Medulla oblongata (tissue), 1 donor: ENCODE measurements at regions not wholly inside any gene's neighbourhood (a gene's known extent, or its start where the extent isn't known, plus 50 kb on each side); places are given as distances from the start of the nearest gene placed in this dataset.

Experiments
- DNase-seq: peaks from one replicate; pipeline ENCODE4 v3.0.0-alpha.2; 2015; ENCODE audit errors: extremely low spot score

DNA sequence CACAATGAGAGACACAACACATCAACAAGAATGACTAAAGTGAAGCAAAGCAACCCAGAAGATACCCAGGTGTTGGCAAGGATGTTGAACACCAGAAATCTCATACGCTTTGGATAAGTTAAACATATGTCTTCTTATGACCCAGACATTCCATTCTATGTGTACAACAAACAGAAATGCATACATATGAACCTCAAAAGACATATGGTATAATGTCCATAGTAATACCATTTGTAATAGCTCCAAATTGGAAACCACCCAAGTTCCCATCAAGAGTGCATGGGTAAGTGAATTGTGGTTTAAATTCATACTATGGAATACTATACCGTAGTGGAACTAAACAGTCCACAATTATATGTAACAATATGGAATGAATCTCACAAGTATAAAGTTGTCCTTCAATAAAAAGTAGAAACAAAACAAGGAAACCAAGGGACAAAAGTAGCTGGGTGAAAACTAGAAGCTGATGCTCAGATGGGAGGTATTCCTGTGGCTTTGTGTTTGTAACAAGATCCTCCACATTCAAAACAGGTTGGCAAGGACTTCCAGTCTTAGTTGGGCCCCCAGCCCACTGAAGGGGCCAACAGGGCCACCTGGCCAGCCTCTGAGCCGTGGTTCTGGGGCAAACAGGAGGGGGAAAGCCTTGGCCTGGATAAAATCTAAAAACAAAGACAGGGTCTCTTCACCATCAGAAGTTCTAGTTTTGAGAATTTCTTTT, 171.8 kb upstream of the PITX1 start:
- no peak for DNase-seq

DNA sequence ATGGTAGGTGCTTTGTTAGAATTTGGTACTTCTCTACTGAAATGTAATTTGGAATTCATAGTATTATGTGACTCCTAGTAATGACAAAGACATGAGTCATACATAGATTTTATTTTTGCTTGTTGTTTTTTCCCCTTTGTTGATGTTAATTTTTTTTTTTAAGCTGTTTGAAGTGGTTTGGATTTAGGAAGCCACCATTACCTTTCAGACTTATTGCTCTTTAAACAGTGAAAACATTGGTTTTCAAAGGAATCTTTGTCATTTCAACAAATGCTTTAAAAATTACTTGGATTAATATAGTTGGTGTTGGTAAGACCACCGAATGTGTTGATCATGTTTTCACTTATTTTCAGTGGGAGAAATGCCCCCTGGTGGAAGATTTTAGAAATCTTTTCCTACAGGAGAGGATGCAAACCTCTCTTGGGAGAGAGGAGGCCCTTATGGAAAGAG, 170.1 kb upstream of the PITX1 start:
- no peak for DNase-seq

DNA sequence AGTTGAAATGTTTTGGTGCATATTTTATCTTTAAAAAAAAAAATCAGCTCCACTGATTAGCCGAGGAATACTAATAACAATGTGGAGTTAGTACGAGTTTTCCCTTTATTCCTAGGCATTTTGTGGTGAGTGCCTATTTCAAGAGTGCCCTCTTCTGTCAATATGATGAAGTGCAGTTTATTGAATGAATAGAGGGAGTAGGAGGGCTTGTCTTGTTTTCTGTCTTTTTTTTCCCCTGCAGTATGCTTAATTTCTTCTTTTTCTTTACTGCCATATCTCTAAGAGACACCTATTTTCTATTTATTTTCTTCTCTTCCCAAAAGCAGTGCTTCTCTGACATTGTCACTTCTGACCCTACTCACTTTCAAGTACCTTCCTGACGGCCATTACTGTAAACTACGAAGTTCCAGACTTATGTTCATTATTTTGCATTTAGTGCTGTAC, 169.6 kb upstream of the PITX1 start:
- no peak for DNase-seq

DNA sequence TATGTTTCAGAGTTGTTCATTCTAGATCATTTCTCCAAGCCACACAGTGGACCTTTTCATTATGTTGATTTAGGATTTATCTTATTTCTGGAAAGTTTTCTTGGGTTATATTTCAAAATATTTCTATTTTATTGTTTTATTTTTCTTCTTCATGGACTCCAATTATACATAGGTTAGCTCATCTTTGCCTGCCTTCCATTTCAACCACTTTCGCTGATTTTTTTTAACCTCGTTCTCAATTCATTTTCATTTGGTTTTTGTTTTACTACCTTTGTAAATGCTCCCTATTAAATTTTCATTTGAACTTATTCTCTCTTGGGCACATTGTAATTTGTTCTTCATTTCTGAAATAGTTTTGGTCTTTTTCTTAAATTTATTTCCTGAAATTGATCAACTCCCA, 169.0 kb upstream of the PITX1 start:
- no peak for DNase-seq

DNA sequence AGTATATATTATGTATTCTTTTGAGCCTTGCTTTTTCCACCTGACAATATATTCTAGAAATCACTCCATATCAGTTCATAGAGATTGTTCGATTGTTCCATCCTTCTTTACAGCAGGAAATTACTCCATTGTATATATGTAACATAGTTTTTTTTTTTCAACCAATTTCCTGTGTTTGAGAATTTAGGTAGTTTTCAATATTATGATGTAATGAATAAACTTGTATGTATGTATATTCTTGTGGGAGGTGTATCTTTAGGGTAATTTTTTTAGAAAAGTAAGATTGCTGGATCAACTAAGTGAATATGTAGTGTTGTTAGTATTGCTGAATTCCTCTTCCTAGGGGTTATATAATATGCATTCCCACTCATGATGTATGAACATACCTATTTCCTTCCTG, 165.9 kb upstream of the PITX1 start:
- no peak for DNase-seq

DNA sequence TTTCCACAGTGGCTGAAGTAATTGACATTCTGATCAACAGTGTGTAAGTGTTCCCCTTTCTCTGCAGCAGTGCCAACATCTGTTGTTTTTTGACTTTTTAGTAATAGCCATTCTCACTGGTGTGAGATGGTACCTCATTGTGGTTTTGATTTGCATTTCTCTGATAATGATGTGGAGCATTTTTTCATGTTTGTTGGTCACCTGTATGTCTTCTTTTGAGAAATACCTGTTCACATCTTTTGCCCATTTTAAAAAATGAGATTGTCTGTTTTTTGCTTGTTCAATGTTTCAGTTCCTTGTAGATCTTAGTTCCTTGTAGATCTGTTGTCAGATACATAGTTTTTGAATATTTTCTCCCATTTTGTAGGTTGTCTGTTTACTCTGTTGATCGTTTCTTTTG, 162.5 kb upstream of the PITX1 start:
- DNase-seq = no peak

DNA sequence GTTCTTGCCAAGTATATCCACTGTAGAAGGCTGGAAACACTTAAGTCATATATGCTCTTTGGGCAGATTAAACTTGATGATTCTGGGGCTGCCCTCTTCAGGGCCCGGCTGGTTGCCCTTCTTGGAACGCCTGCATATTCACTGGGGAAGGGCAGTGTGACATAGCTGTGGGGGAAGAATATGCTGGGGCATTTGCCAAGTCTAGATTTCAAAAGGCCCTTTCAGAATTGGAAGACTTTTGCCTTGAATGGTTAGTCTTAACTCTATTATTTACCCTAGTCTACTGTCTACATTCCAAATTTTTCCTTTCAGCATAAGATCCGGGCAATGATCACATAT, 161.2 kb upstream of the PITX1 start:
- DNase-seq = peak; percentile 64

DNA sequence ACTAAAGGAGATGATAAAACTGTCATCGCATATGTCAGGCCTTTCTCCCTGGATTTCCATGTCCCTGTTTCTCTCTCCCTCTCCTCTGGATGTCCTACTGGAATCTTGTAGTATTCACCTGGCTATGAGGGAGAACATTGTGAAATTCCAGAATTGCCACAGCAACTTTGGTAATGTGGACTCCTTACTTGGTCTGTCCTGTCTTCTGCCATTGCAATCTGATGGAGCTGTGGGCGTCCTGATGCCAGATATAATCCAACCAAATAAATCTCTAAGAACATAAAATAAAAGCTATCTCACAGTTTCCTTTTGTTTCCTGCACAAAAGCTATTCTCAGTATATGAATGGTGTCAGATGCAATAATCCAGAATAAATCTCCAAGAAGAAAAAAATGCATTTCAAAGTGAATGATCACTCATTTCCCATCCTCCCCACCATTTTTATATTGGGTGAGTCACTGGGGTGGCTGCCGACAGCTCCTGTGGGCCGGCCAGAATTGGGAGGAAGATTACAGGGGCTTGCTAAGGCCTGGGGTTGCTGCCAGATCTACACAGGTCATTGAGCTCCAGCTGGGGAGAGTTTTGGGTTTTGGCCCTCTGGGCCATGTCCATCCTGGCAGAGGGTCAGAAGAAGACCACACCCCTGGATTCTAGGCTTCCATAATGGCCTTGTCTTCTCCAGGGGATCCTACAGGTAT, 160.7 kb upstream of the PITX1 start:
- DNase-seq = no peak

DNA sequence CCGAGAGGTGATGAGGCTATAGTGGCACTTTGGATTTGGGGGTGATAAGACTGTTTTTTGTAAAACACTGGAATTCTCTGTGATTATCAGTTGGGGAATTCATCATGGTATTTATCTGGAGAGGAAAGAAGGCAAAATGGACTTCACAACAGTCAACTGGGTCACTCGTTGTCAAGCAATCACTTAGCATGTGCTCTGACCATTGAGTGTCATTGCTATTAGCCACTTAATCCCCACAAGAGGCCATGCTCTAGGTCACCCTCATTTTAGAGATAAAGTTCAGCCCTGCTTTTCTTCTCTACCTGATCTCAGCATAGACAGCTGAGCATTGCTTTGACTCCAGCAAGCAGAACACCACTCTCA, 160.1 kb upstream of the PITX1 start:
- no peak for DNase-seq

DNA sequence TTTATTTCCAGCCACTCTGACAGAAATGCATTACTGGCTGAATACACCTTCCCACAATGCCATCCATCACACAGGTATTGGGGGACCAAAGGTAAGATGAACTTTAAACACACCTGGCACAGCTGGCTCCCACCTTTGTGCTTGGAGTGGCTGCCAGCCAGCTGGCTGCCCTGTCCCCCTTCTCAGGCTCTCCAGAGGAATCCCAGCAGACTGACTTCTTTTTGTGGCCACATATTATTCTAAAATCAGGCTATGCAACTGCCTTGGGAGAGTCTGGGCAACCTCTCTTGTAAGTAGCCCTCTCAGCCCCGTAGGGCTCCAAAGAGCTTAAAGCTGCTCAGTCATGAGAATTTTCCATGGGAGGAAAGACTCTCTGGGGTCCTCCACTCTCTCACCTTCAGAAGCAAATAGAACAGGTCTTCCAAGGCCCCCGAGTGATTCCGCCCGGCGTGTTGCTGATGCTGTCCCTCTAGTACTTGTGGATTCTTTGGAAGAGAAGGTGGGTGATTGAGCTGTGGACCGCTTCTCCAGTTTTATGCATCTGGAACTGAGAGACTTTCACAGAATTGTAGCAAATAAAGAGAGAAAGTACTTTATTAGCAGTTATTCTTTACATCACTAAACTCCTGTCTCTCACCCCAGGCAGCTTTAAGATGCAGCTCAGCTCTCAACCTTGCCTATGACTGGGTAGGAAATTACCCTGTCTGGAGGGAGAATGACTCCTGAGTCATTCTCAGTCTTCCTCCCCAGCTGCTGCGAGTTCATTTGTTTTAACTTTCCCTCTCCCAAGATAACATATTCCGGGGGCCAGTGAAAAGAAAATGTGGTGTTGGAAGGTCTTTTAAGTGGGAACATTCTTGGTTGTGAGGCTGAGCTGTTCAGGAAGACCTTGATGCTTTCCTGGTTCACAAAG, 159.4 kb upstream of the PITX1 start:
- no peak for DNase-seq

DNA sequence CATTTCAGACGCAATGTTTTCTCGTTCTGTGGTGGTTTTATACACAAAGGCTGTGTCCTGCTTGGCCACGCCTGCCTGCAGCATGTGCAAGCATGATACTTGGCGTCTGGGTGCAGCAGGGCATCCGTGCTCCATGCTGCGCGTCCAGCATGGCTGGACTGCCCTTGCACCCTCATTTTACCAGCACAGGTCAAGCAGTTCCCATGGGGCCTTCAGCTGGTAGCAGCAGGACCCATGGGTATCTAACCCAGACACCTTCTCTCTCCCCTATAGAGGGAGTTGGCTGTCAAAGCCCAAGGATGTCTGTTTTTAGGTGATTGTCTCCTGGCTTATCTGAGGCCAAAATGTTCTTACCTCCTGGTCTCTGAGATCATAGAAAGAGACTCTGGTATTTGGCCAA, 158.3 kb upstream of the PITX1 start:
- no peak for DNase-seq

DNA sequence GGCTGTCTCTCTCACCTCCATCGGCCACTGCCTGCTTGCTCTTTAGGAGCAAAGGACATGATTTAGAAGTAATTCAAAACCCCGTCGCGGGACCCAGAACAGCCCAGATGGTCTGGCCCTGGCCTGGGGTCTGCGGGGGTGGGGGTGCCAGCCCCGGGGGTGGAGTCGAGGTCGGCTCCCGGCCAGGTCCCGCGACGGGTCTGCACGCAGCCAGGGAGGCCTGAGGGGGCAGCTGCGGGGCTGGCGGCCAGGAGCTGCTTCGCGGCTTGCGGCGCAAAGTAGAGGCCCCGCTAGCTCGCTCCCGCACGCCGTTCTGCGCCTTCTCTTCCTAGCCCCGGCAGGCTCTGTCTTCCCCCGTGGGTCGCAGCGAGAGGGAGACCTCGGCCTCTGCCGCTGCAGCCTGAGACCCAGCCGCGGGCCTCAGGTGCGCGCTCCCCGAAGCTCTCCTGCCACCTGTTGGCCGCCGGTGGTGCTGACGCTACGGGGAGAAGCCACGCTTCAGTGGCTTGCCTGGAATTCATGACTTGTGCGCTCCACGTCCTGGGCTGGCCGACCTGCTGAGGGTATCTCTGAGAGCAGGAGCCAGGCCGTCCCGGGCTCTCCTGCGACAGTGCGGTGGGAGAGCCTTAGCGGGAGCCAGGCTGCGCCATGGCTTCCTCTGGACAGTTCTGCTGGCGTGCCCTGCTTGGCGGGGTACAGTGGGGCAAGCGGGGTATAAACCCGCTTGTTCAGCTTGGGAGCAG, 157.2 kb upstream of the PITX1 start:
- peak; percentile 71 for DNase-seq

DNA sequence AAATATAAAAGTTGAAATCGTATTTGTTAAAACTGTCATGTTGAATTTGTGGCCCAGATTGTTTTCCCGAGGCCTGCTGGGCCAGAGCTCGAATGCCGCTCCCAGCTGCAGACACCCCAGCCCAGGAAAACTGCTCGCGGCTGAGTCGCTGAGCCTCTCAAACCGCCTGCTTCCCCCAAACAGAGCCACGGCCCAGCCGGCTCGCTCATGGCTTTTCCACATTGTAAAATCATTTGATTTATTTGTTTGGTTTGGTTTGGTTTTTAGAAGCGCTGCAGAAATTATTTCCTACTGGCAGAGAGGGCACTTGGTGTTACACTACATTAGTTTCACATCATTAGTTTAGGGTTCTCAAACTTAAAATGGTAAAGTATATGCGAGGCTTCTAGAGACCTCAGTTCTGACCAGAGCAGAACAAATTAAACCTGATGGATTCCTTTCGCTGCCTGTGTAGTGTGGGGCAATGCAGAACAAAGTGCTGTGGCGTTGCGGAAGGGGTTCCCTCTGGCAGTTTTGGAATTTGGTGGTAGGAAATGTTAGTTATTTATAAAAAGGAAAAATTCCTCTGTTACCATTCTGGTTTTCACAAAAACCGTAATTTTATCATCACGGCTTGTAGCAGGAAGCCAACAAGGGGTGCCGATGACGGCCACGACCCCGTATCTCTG, 156.5 kb upstream of the PITX1 start:
- no peak for DNase-seq

DNA sequence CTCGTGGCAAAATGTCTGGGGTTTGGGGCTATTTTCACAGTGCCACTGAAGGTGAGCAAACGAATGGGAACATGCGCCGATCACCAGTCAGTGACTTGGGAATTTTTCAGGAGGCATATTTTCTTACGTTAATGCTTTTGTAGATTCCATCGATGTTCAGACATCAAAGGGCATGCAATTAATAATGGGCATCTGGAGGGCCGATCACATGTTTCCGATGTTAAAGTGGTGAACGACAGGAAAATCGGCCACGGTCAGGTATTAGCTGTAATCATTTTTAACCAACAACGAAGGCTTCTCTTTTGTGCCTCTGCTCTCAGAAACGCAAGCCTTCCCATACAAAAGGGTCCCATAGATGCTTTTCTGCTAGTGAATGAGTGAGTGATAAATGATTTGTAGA, 155.0 kb upstream of the PITX1 start:
- no peak for DNase-seq

DNA sequence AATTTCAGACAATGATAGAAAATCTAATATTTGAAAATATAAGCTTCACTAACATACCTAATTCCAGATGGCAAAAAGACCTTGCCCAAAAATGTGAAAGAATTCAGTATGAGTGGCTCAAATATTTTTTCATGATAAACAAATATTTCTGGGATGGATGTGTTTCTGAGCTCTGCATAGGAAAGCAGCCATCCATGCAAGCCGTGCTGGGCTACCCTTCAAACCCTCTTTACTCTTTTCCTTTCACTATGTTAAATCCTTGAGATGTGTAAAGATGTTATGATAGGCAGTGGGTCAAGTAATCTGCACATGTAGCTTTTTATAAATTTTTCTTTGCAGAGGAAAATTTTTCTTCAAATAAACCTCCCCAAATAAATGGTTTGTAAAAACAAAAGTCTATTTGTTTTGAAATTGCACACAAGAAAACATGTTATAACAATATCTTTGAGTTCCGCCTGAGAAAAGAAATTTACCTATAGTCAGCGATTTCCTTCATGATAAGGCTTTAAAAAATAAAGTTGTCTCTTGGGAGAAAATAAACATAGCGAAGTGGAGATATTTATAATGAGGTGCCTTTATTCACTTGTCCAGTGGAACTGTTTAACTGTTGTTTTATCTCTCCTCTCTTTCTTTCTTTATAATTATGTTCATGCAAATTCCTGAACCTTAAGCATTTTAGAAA, 154.3 kb upstream of the PITX1 start:
- no peak for DNase-seq

DNA sequence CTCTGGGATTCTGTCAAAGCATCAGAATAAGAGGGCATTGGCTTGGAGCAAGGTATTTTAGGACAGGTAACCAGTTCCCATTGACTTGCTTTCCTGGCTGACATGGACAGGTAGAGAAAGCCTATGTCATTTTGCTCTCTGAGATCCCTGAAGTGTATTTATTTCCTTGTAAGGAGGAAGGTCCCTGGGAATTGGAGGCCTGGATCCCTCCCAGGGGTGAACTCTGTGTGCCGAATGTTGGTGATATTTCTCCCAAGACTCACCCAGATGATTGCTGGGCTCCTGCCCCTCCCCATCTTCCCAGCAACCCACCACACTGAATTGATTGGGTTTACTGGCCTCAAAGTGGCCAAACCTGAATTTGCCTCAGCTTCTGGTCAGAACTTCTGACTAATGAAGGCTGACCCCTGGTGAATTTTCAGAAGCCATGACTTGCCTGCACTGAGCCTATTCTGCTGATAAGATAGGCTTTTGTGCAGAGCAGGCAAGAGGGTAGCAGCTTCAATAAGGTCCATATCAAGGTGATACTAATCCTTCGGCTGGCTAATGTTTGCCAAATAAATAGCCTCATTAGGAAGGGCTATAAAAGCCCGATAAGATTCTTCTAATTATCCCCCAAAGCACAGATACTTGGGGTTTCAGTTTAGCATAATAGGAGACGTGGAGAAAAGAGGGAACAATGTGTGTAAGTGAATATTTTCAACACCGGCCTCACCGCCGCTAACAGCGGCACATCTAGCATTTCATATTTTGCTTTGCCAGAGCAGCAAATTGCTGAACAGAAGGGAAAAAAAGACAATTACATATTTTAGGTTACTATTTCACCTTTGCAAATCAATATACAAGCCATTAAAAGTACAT, 152.9 kb upstream of the PITX1 start:
- DNase-seq = no peak

DNA sequence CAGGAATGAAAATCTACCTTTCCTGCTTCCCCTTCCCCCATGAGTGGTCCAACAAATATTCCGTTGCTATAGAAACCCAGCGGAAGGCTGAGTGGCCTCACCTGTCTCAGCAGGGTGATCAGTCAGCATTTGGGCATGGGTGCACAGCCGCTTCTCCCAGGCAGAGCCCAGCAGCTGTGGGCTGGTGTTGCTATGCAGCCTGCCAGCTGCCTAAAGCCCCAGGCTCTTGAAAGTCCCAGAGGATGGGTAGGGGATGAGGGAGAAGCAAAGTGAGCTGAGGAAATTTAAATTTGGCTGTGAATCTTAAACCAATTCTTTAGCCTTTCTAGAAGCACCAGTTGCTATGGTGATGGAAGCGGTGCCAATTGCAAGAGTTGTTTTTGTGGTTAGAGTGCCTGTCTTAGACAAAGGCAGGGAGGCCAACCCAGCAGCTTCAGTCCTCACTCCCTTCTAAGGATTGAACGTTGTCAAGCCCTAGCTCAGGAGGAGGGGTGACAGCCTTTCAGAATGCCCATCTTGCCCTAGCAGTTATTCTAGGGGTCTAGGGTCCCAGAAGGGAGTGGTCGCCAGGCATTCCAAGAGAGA, 151.5 kb upstream of the PITX1 start:
- DNase-seq = peak; percentile 72

DNA sequence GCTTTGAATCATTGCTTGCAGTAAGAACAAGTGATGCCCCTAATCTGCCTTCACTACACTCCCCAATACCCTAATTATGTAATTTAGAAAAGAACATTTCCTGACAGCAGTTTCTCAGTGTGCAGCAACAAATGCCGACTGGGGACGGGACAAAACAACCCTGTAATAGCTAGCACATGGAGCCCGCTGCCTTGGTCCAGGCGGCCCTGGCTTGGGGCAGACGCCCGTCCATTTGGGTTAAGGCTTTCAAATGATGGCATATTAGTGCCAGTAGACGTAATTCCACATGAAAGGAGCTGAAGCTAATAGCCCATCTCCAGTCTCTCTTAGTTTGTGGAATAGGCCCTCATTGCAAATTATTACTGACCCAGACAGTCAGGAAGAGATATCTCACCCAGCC, 150.6 kb upstream of the PITX1 start:
- no peak for DNase-seq

DNA sequence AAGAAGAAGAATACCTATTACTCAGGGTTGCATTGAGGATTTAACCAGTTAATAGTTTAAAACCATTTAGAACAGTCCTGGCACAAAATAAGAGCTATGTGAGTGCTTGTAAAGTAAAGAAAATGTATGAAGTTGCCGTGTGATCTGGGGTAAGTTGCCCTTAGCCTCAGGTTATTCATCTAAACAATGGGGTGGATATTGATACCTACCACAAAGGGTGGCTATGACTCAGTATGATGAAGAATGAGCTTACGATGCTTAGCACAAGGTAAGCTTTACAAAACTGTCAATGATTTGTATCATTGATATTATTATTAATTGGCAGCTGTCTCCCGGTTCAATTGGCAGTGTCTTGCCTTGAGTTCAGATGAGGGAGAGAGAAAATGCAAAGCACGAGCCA, 149.4 kb upstream of the PITX1 start:
- DNase-seq = no peak
